Keratinocyte (primary cell): ENCODE measurements at regions not wholly inside any gene's neighbourhood (a gene's known extent, or its start where the extent isn't known, plus 50 kb on each side); places are given as distances from the start of the nearest gene placed in this dataset.
A peak's percentile ranks its signal among the peaks of the same experiment; 100 is the strongest.
"Not testable (repeated sequence)": the region's sequence is repeated elsewhere in the genome, so short reads cannot be mapped to it uniquely, and the experiment has no call there.

Source experiments
- DNase-seq: peaks from one replicate; pipeline ENCODE4 v3.0.0-alpha.2; 2011; ENCODE audit warnings: low read depth, missing footprints, low spot score
- FAIRE-seq: peaks from 2 replicates; lab custom pipeline; 2011; peaks lifted over from hg19 to GRCh38; lab: Jason Lieb, UNC
- H2AFZ ChIP-seq: 2 replicates; pipeline ENCODE4 v1.6.0; 2012; ENCODE audit warnings: low read length, control low read depth, inconsistent platforms; ENCODE audit not compliant: control insufficient read depth
- H3K27ac ChIP-seq: 2 replicates; pipeline ENCODE4 v1.5.1; 2011; ENCODE audit warnings: low read length; ENCODE audit not compliant: control insufficient read depth, insufficient read depth
- H3K27me3 ChIP-seq: 3 replicates; pipeline ENCODE4 v1.6.0; 2011; ENCODE audit warnings: low read length; ENCODE audit not compliant: control insufficient read depth, insufficient read depth; ENCODE audit errors: extremely low read depth
- H3K36me3 ChIP-seq, 2 experiments: 2 replicates in 1 of 2; 3 replicates in 1 of 2; pipeline ENCODE4 v1.5.1; 2011; ENCODE audit warnings: low read length in 2 of 2, mild to moderate bottlenecking in 1 of 2; ENCODE audit not compliant: control insufficient read depth in 2 of 2, insufficient read depth in 2 of 2; ENCODE audit errors: extremely low read depth in 1 of 2
- H3K4me1 ChIP-seq: 3 replicates; pipeline ENCODE4 v1.5.1; 2011; ENCODE audit warnings: low read length; ENCODE audit not compliant: control insufficient read depth, insufficient read depth; ENCODE audit errors: extremely low read depth
- H3K4me2 ChIP-seq: 3 replicates; pipeline ENCODE4 v1.6.0; 2011; ENCODE audit warnings: low read depth, low read length; ENCODE audit not compliant: control insufficient read depth, insufficient read depth; ENCODE audit errors: extremely low read depth
- H3K4me3 ChIP-seq, 3 experiments: fragments of 200-600 bp in 1 of 3; sonication (generic) in 1 of 3; 2 replicates in 2 of 3; 3 replicates in 1 of 3; pipeline ENCODE4 v1.5.1; 2011 to 2016; ENCODE audit warnings: low read length in 3 of 3, mild to moderate bottlenecking in 3 of 3, control low read depth in 2 of 3, inconsistent platforms in 1 of 3, low read depth in 1 of 3, mixed read lengths in 1 of 3, mixed run types in 1 of 3, moderate library complexity in 1 of 3; ENCODE audit not compliant: control insufficient read depth in 2 of 3, insufficient read depth in 2 of 3; ENCODE audit errors: extremely low read depth in 1 of 3
- H3K79me2 ChIP-seq: 2 replicates; pipeline ENCODE4 v1.6.0; 2012; ENCODE audit warnings: low read length; ENCODE audit not compliant: control insufficient read depth, insufficient read depth
- H3K9ac ChIP-seq: 3 replicates; pipeline ENCODE4 v1.6.0; 2011; ENCODE audit warnings: low read length; ENCODE audit not compliant: control insufficient read depth, insufficient read depth; ENCODE audit errors: extremely low read depth
- H3K9me1 ChIP-seq: 3 replicates; pipeline ENCODE4 v1.6.0; 2011; ENCODE audit warnings: low read length; ENCODE audit not compliant: control insufficient read depth, insufficient read depth; ENCODE audit errors: extremely low read depth
- H3K9me3 ChIP-seq: 2 replicates; pipeline ENCODE4 v1.5.1; 2012; ENCODE audit warnings: low read depth, low read length; ENCODE audit not compliant: control insufficient read depth
- H4K20me1 ChIP-seq: 3 replicates; pipeline ENCODE4 v1.6.0; 2011; ENCODE audit warnings: low read length; ENCODE audit not compliant: control insufficient read depth, insufficient read depth; ENCODE audit errors: extremely low read depth
- CTCF ChIP-seq, 3 experiments: IDR thresholded peaks in 1 of 3; conservative IDR thresholded peaks in 1 of 3; optimal IDR thresholded peaks in 1 of 3; 2 replicates in 2 of 3; 3 replicates in 1 of 3; pipeline versions ENCODE3 to v1.5.1; 2011; ENCODE audit warnings: low read length in 3 of 3, mild to moderate bottlenecking in 3 of 3, moderate library complexity in 2 of 3, control low read depth in 1 of 3, inconsistent platforms in 1 of 3; ENCODE audit not compliant: insufficient read depth in 2 of 3; ENCODE audit errors: extremely low read depth in 1 of 3
- EZH2 ChIP-seq: IDR thresholded peaks from one replicate; pipeline ENCODE4 v1.6.1; 2012; ENCODE audit warnings: inconsistent platforms, mild to moderate bottlenecking, low read length, moderate library complexity
- dilution Hi-C: fragments of 300-500 bp; cut with MboI; formaldehyde crosslinking; loops from one replicate; pipeline ENCODE4 v1.7.0; 2020; ENCODE audit warnings: low sequenced_read_pairs; ENCODE audit not compliant: extremely low pct_ligation_motif_present

GRCh38 chr4:79661196-79661595 lies 253.2 kb upstream of the GK2 start:
- H3K36me3 ChIP-seq: no peaks in the 10 kb centered on the region
- dilution Hi-C loops: no loop called here
- FAIRE-seq (no peak), DNase-seq (peak; percentile 28)
- no peak overlapping the region for H3K4me3 ChIP-seq
- H3K4me2 ChIP-seq: no peak overlapping the region
- H2AFZ ChIP-seq: peak overlapping the region; percentile 51
- H3K9ac ChIP-seq: no peak overlapping the region
- H3K79me2 ChIP-seq: no peaks in the 10 kb centered on the region
- H3K27me3 ChIP-seq: no peaks in the 10 kb centered on the region
- H3K9me1 ChIP-seq: no peaks in the 10 kb centered on the region
- no peak for TF ChIP-seq EZH2
- H3K9me3 ChIP-seq: no peaks in the 10 kb centered on the region
- no peak overlapping the region for H3K27ac ChIP-seq
- no peaks in the 10 kb centered on the region for H4K20me1 ChIP-seq
- no peaks in the 10 kb centered on the region for H3K4me1 ChIP-seq

- H4K20me1 ChIP-seq, H3K27me3 ChIP-seq, dilution Hi-C loops, H3K36me3 ChIP-seq, H3K4me2 ChIP-seq, H3K9me3 ChIP-seq, H3K9ac ChIP-seq, DNase-seq, FAIRE-seq, H3K79me2 ChIP-seq, H2AFZ ChIP-seq, H3K4me3 ChIP-seq, H3K4me1 ChIP-seq, H3K27ac ChIP-seq, H3K9me1 ChIP-seq: not testable (repeated sequence)
Measured at GRCh38 chr4:79659308-79659870, 251.4 kb upstream of the GK2 start.

GRCh38 chr4:79657379-79657778 lies 249.4 kb upstream of the GK2 start:
- no peaks in the 10 kb centered on the region for H4K20me1 ChIP-seq
- no peak overlapping the region for H3K4me3 ChIP-seq
- H3K27me3 ChIP-seq: no peaks in the 10 kb centered on the region
- H3K36me3 ChIP-seq: no peaks in the 10 kb centered on the region
- no peaks in the 10 kb centered on the region for H3K79me2 ChIP-seq
- TF ChIP-seq CTCF (optimal IDR thresholded peaks at IDR 0.05 in 1 of 3, IDR thresholded peaks at IDR 0.05 in 1 of 3, conservative IDR thresholded peaks at IDR 0.05 in 1 of 3; ENCODE audit: extremely low read depth in 1 of 3, insufficient read depth in 2 of 3, low read length in 3 of 3) (no peak), EZH2 (no peak)
- no peak overlapping the region for H3K4me2 ChIP-seq
- H2AFZ ChIP-seq: no peak overlapping the region
- H3K9me3 ChIP-seq: no peaks in the 10 kb centered on the region
- no peak for FAIRE-seq
- H3K9ac ChIP-seq: no peak overlapping the region
- no peaks in the 10 kb centered on the region for H3K9me1 ChIP-seq
- no peak overlapping the region for H3K27ac ChIP-seq
- DNase-seq: no peak
- H3K4me1 ChIP-seq: peaks cover 8% of the 10 kb centered on the region
- dilution Hi-C loops: no loop called here
